ENCODE measurements at regions not wholly inside any gene's neighbourhood (a gene's known extent, or its start where the extent isn't known, plus 50 kb on each side); places are given as distances from the start of the nearest gene placed in this dataset.

- TF ChIP-seq SP1 (CRISPR knock-in tag; conservative IDR thresholded peaks at IDR 0.05) (no peak), CTCF (IDR thresholded peaks at IDR 0.05) (no peak), FOXP1 (CRISPR knock-in tag; IDR thresholded peaks at IDR 0.05; ENCODE audit: borderline replicate concordance) (no peak), ETV6 (CRISPR knock-in tag; IDR thresholded peaks at IDR 0.05) (no peak), NFYB (CRISPR knock-in tag; conservative IDR thresholded peaks at IDR 0.05; ENCODE audit: low read depth) (no peak)
Measured at GRCh38 chr1:229941160-229941559, 125.9 kb upstream of the GALNT2 start.
